Ishikawa (cell line): ENCODE measurements at regions not wholly inside any gene's neighbourhood (a gene's known extent, or its start where the extent isn't known, plus 50 kb on each side); places are given as distances from the start of the nearest gene placed in this dataset.

Source experiments
- EP300 ChIP-seq: IDR thresholded peaks from 2 replicates; pipeline ENCODE4 v1.6.1; 2012; ENCODE audit warnings: borderline replicate concordance
- RAD21 ChIP-seq: IDR thresholded peaks from 2 replicates; pipeline ENCODE4 v1.6.1; 2012; ENCODE audit warnings: low read depth
- TAF1 ChIP-seq: IDR thresholded peaks from 2 replicates; pipeline ENCODE4 v1.6.1; 2012; ENCODE audit warnings: low read depth, mild to moderate bottlenecking
- YY1 ChIP-seq: IDR thresholded peaks from 2 replicates; pipeline ENCODE4 v1.6.1; 2012; ENCODE audit warnings: low read depth
- TF ChIP-seq, protein P1 (sequence below): IDR thresholded peaks from 2 replicates; pipeline ENCODE4 v1.6.1; 2012
- TF ChIP-seq, protein P2 (sequence below): IDR thresholded peaks from 2 replicates; pipeline ENCODE4 v1.6.1; 2012; ENCODE audit warnings: low read depth, mild to moderate bottlenecking

DNA sequence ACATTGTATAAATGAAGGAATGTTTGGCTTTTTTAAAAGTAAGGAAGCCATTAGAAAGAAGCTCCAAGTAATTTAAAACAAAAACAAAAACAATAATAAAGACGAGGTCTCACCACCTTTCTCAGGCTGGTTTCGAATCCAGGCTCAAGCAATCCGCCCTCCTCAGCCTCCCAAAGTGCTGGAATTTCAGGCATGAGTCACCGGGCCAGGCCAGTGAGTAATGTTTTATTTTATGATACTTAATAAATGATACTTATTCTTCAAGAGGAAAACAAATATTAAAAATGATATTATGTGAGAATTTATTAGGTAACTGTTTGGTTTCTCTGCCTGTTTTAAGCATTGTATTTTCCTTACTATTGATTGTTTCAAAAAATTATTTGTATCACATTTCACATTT, 201.4 kb upstream of the BRINP3 start:
- no peak for TF ChIP-seq EP300
- TF ChIP-seq RAD21 = no peak
- TF ChIP-seq YY1 = no peak
- TF ChIP-seq TAF1 = no peak
- TF ChIP-seq, protein P1, sequence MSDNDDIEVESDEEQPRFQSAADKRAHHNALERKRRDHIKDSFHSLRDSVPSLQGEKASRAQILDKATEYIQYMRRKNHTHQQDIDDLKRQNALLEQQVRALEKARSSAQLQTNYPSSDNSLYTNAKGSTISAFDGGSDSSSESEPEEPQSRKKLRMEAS = no peak
- TF ChIP-seq, protein P2, sequence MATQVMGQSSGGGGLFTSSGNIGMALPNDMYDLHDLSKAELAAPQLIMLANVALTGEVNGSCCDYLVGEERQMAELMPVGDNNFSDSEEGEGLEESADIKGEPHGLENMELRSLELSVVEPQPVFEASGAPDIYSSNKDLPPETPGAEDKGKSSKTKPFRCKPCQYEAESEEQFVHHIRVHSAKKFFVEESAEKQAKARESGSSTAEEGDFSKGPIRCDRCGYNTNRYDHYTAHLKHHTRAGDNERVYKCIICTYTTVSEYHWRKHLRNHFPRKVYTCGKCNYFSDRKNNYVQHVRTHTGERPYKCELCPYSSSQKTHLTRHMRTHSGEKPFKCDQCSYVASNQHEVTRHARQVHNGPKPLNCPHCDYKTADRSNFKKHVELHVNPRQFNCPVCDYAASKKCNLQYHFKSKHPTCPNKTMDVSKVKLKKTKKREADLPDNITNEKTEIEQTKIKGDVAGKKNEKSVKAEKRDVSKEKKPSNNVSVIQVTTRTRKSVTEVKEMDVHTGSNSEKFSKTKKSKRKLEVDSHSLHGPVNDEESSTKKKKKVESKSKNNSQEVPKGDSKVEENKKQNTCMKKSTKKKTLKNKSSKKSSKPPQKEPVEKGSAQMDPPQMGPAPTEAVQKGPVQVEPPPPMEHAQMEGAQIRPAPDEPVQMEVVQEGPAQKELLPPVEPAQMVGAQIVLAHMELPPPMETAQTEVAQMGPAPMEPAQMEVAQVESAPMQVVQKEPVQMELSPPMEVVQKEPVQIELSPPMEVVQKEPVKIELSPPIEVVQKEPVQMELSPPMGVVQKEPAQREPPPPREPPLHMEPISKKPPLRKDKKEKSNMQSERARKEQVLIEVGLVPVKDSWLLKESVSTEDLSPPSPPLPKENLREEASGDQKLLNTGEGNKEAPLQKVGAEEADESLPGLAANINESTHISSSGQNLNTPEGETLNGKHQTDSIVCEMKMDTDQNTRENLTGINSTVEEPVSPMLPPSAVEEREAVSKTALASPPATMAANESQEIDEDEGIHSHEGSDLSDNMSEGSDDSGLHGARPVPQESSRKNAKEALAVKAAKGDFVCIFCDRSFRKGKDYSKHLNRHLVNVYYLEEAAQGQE = no peak
